ENCODE measurements at regions not wholly inside any gene's neighbourhood (a gene's known extent, or its start where the extent isn't known, plus 50 kb on each side); places are given as distances from the start of the nearest gene placed in this dataset.

DNA sequence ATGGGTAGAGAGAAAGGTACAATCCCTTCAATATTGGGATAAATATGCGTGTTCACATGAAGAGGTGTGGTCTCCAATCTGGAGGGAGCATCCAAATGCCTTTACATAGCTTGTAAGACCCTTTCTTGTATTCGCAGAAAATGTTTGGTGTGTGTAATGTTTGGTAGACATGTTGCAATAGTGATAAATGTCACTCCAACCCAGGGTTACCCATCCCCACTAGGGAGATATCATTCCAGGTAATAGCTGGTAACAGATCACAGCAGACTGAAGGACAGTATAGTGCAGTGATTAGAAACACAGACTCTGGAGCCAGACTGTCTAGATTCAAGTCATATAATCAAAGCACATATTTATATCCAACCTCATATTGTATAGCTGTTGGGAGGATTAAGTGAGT lies 733.6 kb upstream of the TBX3 start:
- ChIA-PET POLR2A (no interaction called here), CTCF (interaction anchor here in 1 of 2 donors (0.6 kb wide), 1 partner anchor 523 kb away, joined by 9 read pairs; no protein-coding TSS in a partner anchor)
- ATAC-seq (replicated peaks in 1 of 4) = no peak

DNA sequence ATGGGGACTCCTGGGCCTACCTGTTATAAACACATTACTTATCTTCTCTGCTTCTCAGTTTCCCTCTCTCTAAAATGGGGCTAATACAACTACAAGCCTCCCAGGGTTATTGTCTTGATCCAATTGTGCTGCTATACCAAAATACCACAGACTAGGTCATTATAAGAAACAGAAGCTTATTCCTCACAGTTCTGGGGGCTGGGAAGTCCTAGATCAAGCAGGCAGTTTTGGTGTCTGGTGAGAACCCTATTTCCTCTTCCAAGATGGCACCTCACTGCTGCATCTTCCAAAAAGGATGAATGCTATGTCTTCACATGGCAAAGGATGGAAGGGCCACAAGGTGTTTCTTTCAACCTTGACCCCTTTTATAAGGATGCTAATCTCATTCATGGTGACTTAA lies 732.9 kb upstream of the TBX3 start:
- ChIA-PET POLR2A (no interaction called here), CTCF (interaction anchor here in 1 of 2 donors (0.6 kb wide), 1 partner anchor 15 kb away, joined by 6 read pairs; no protein-coding TSS in a partner anchor)
- DNase-seq (no peak), ATAC-seq (replicated peaks in 1 of 4) (no peak)
- Mint-ChIP-seq H3K36me3 (no peaks in the 10 kb centered on the region), H3K27ac (no peak overlapping the region), H3K9me3 (peaks cover 4 to 14% (median 10%) of the 10 kb centered on the region in 3 donors), H3K4me3 (no peak overlapping the region), H3K4me1 (no peaks in the 10 kb centered on the region), H3K27me3 (no peaks in the 10 kb centered on the region)
- no peaks in the 10 kb centered on the region for H3K4me1 ChIP-seq (ENCODE audit: control insufficient read depth in 1 of 2, extremely low read depth in 1 of 2, insufficient read depth in 2 of 2, low read length in 2 of 2)
- no peaks in the 10 kb centered on the region for H3K9me3 ChIP-seq
- no peaks in the 10 kb centered on the region for H3K27me3 ChIP-seq (replicated peaks in 1 of 2; ENCODE audit: control insufficient read depth in 2 of 2, extremely low read depth in 1 of 2, insufficient read depth in 2 of 2, low read length in 1 of 2)
- H3K36me3 ChIP-seq (ENCODE audit: control insufficient read depth in 2 of 2, extremely low read depth in 1 of 2, insufficient read depth in 1 of 2, low read length in 1 of 2) = no peaks in the 10 kb centered on the region
- H3K27ac ChIP-seq (ENCODE audit: low read length) = no peak overlapping the region
- no peak overlapping the region for H3K4me3 ChIP-seq (ENCODE audit: control insufficient read depth in 1 of 2, extremely low read depth in 1 of 2, low read length in 1 of 2)

More for the DNA sequence above, 733.6 kb upstream of the TBX3 start:
- Histone ChIP-seq H3K9me3 (no peaks in the 10 kb centered on the region), H3K36me3 (ENCODE audit: control insufficient read depth in 2 of 2, extremely low read depth in 1 of 2, insufficient read depth in 1 of 2, low read length in 1 of 2) (no peaks in the 10 kb centered on the region), H3K27me3 (replicated peaks in 1 of 2; ENCODE audit: control insufficient read depth in 2 of 2, extremely low read depth in 1 of 2, insufficient read depth in 2 of 2, low read length in 1 of 2) (no peaks in the 10 kb centered on the region), H3K4me1 (ENCODE audit: control insufficient read depth in 1 of 2, extremely low read depth in 1 of 2, insufficient read depth in 2 of 2, low read length in 2 of 2) (no peaks in the 10 kb centered on the region), H3K27ac (ENCODE audit: low read length) (no peak overlapping the region), H3K4me3 (ENCODE audit: control insufficient read depth in 1 of 2, extremely low read depth in 1 of 2, low read length in 1 of 2) (no peak overlapping the region)
- Mint-ChIP-seq H3K27ac (no peak overlapping the region), H3K4me1 (no peaks in the 10 kb centered on the region), H3K27me3 (no peaks in the 10 kb centered on the region), H3K9me3 (peaks cover 0 to 14% (median 10%) of the 10 kb centered on the region in 3 donors), H3K36me3 (no peaks in the 10 kb centered on the region), H3K4me3 (no peak overlapping the region)
- DNase-seq = no peak
- no CpG with 5 or more reads among the region's 2 CpGs for WGBS (ENCODE audit: insufficient coverage)

DNA sequence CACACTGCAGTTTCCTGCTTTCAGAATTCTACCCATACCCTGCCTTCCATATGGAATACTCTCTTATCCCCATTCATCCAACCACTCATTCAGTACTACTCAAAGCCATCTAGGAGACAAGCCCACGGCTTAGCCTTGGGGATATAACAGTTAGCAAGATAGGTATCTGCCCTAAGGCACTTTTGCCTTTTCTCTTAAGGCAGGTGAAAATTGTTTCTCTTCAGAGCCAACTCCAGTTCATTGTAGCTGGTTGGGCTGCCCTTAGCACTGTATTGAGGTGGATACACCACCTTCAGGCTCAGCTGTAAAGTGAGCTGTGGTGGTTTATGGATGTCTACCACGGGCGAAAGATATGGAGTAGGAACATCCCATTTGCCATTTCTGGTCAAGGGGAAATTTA lies 729.7 kb upstream of the TBX3 start:
- Mint-ChIP-seq H3K36me3 (no peaks in the 10 kb centered on the region), H3K4me1 (no peaks in the 10 kb centered on the region), H3K9me3 (peaks cover 4 to 17% (median 11%) of the 10 kb centered on the region in 3 donors), H3K27me3 (peaks cover 2 to 3% of the 10 kb centered on the region in 2 donors), H3K4me3 (no peak overlapping the region), H3K27ac (no peak overlapping the region)
- DNase-seq (no peak), ATAC-seq (replicated peaks in 1 of 4) (no peak)
- ChIA-PET POLR2A (no interaction called here), CTCF (no interaction called here)
- Histone ChIP-seq H3K27me3 (replicated peaks in 1 of 2; ENCODE audit: control insufficient read depth in 2 of 2, extremely low read depth in 1 of 2, insufficient read depth in 2 of 2, low read length in 1 of 2) (no peaks in the 10 kb centered on the region), H3K4me3 (ENCODE audit: control insufficient read depth in 1 of 2, extremely low read depth in 1 of 2, low read length in 1 of 2) (no peak overlapping the region), H3K27ac (ENCODE audit: low read length) (no peak overlapping the region), H3K36me3 (ENCODE audit: control insufficient read depth in 2 of 2, extremely low read depth in 1 of 2, insufficient read depth in 1 of 2, low read length in 1 of 2) (no peaks in the 10 kb centered on the region), H3K4me1 (ENCODE audit: control insufficient read depth in 1 of 2, extremely low read depth in 1 of 2, insufficient read depth in 2 of 2, low read length in 2 of 2) (no peaks in the 10 kb centered on the region), H3K9me3 (no peaks in the 10 kb centered on the region)
- WGBS (ENCODE audit: insufficient coverage) = no CpG with 5 or more reads among the region's 3 CpGs

DNA sequence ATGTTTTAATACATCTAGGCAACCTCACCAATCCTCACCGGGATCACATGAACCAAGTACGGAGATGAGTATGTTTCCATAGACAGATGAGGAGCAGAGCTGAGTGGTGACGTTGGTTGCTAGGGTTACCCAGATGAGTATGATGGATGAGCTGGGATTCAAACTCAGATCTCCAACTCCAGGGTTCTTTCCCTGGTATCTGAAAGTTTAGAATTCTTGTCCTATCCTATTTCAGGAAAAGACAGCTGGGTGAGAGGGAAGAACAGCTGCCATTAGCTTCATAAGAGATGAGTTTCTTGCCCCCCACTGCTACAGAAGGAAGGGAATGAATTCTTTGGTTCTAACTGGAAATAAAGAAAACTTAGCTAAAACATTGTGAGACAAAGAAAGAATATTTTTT lies 728.9 kb upstream of the TBX3 start:
- Histone ChIP-seq H3K4me3 (ENCODE audit: control insufficient read depth in 1 of 2, extremely low read depth in 1 of 2, low read length in 1 of 2) (no peak overlapping the region), H3K9me3 (no peaks in the 10 kb centered on the region), H3K27me3 (replicated peaks in 1 of 2; ENCODE audit: control insufficient read depth in 2 of 2, extremely low read depth in 1 of 2, insufficient read depth in 2 of 2, low read length in 1 of 2) (no peaks in the 10 kb centered on the region), H3K27ac (ENCODE audit: low read length) (no peak overlapping the region), H3K4me1 (ENCODE audit: control insufficient read depth in 1 of 2, extremely low read depth in 1 of 2, insufficient read depth in 2 of 2, low read length in 2 of 2) (no peaks in the 10 kb centered on the region), H3K36me3 (ENCODE audit: control insufficient read depth in 2 of 2, extremely low read depth in 1 of 2, insufficient read depth in 1 of 2, low read length in 1 of 2) (no peaks in the 10 kb centered on the region)
- H3K4me1 Mint-ChIP-seq = no peaks in the 10 kb centered on the region
- H3K27ac Mint-ChIP-seq = no peak overlapping the region
- H3K9me3 Mint-ChIP-seq = peaks cover 4 to 17% (median 11%) of the 10 kb centered on the region in 3 donors
- no peak overlapping the region for H3K4me3 Mint-ChIP-seq
- DNase-seq = no peak
- ATAC-seq (replicated peaks in 1 of 4) = no peak
- H3K36me3 Mint-ChIP-seq = no peaks in the 10 kb centered on the region
- POLR2A ChIA-PET = no interaction called here
- WGBS (ENCODE audit: insufficient coverage) = no CpG with 5 or more reads among the region's 3 CpGs
- CTCF ChIA-PET = no interaction called here
- H3K27me3 Mint-ChIP-seq = peaks cover 2 to 3% of the 10 kb centered on the region in 2 donors

DNA sequence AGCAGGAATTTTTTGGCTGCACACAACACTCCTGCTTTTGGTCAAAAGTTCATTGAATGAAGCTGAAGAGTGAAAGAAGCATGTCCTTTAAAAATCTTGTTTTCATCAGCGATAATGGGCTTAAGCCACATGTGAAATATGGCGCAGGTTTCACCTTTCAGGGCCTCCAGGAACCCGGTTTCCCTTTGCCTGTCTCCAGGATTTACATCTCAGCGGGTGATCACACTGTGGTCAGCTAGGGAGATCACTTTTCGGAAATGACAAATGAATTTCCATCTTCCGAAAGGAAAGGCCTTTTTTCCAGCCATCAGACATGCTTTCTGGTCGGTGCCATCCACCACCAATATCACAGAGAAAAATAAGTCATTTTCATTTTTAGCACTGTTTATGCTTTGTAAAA lies 727.1 kb upstream of the TBX3 start:
- 48% methylated on average over 4 of the region's 7 CpGs for WGBS (ENCODE audit: insufficient coverage)
- Mint-ChIP-seq H3K36me3 (no peaks in the 10 kb centered on the region), H3K4me3 (no peak overlapping the region), H3K27me3 (peaks cover 2 to 3% of the 10 kb centered on the region in 2 donors), H3K4me1 (no peaks in the 10 kb centered on the region), H3K9me3 (peaks cover 4 to 11% (median 6%) of the 10 kb centered on the region in 3 donors), H3K27ac (no peak overlapping the region)
- Histone ChIP-seq H3K4me3 (ENCODE audit: control insufficient read depth in 1 of 2, extremely low read depth in 1 of 2, low read length in 1 of 2) (no peak overlapping the region), H3K9me3 (no peaks in the 10 kb centered on the region), H3K27ac (ENCODE audit: low read length) (no peak overlapping the region), H3K27me3 (replicated peaks in 1 of 2; ENCODE audit: control insufficient read depth in 2 of 2, extremely low read depth in 1 of 2, insufficient read depth in 2 of 2, low read length in 1 of 2) (no peaks in the 10 kb centered on the region), H3K36me3 (ENCODE audit: control insufficient read depth in 2 of 2, extremely low read depth in 1 of 2, insufficient read depth in 1 of 2, low read length in 1 of 2) (no peaks in the 10 kb centered on the region), H3K4me1 (ENCODE audit: control insufficient read depth in 1 of 2, extremely low read depth in 1 of 2, insufficient read depth in 2 of 2, low read length in 2 of 2) (no peaks in the 10 kb centered on the region)
- ChIA-PET CTCF (no interaction called here), POLR2A (no interaction called here)
- no peak for DNase-seq
- ATAC-seq (replicated peaks in 1 of 4) = no peak

DNA sequence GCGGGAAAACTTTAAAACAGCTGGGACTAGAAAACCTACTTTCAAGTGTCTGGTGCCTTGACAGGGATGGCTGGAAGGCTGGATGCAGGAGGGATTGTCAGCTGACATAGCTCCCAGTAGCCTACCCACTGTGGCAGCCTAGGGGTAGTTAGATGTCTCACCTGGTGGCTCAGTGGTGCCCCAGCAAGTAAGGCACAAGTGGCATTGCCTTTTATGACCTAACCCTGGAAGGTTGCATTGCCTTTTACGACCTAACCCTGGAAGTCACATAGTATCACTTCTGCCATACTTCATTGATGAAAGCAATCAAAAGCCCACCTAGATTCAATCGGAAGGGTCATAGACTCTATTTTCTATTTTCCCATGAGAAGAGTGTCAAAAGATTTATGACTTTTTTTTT lies 724.7 kb upstream of the TBX3 start:
- H3K27ac Mint-ChIP-seq = no peak overlapping the region
- ATAC-seq (replicated peaks in 1 of 4) (no peak), DNase-seq (no peak)
- ChIA-PET CTCF (no interaction called here), POLR2A (no interaction called here)
- peaks cover 4 to 7% (median 6%) of the 10 kb centered on the region in 3 donors for H3K9me3 Mint-ChIP-seq
- no peaks in the 10 kb centered on the region for H3K4me1 Mint-ChIP-seq
- Histone ChIP-seq H3K9me3 (no peaks in the 10 kb centered on the region), H3K27ac (ENCODE audit: low read length) (no peak overlapping the region), H3K27me3 (replicated peaks in 1 of 2; ENCODE audit: control insufficient read depth in 2 of 2, extremely low read depth in 1 of 2, insufficient read depth in 2 of 2, low read length in 1 of 2) (no peaks in the 10 kb centered on the region), H3K4me1 (ENCODE audit: control insufficient read depth in 1 of 2, extremely low read depth in 1 of 2, insufficient read depth in 2 of 2, low read length in 2 of 2) (no peaks in the 10 kb centered on the region), H3K4me3 (ENCODE audit: control insufficient read depth in 1 of 2, extremely low read depth in 1 of 2, low read length in 1 of 2) (no peak overlapping the region), H3K36me3 (ENCODE audit: control insufficient read depth in 2 of 2, extremely low read depth in 1 of 2, insufficient read depth in 1 of 2, low read length in 1 of 2) (no peaks in the 10 kb centered on the region)
- H3K4me3 Mint-ChIP-seq = no peak overlapping the region
- peaks cover 2 to 3% of the 10 kb centered on the region in 2 donors for H3K27me3 Mint-ChIP-seq
- no CpG with 5 or more reads among the region's 3 CpGs for WGBS (ENCODE audit: insufficient coverage)
- H3K36me3 Mint-ChIP-seq = no peaks in the 10 kb centered on the region

DNA sequence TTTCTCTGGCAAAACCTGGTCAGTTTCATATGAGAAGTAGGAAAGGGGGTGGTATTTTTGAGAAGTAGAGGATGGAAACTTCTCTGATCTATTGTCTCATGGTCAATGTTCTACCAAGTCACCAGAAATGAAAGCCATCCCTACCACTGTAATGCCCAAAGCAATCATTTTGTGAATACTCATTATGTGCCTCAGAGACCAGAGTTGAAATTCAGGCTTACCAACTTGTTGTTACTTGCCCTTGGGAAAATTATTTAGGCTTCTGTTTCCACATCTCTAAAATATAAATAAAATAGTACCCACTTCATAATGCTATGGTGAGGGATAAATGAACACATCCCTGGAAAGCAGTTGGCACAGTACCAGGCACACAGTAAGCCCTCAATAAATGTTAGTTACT lies 723.7 kb upstream of the TBX3 start:
- CTCF ChIA-PET = no interaction called here

More for the DNA sequence above, 723.7 kb upstream of the TBX3 start:
- H3K9me3 Mint-ChIP-seq = peaks cover 4 to 11% (median 6%) of the 10 kb centered on the region in 3 donors
- DNase-seq (no peak), ATAC-seq (replicated peaks in 1 of 4) (no peak)
- no peak overlapping the region for H3K4me3 ChIP-seq (ENCODE audit: control insufficient read depth in 1 of 2, extremely low read depth in 1 of 2, low read length in 1 of 2)
- no peaks in the 10 kb centered on the region for H3K4me1 ChIP-seq (ENCODE audit: control insufficient read depth in 1 of 2, extremely low read depth in 1 of 2, insufficient read depth in 2 of 2, low read length in 2 of 2)
- no peak overlapping the region for H3K4me3 Mint-ChIP-seq
- no peaks in the 10 kb centered on the region for H3K36me3 Mint-ChIP-seq
- peaks cover 2 to 3% of the 10 kb centered on the region in 2 donors for H3K27me3 Mint-ChIP-seq
- no peaks in the 10 kb centered on the region for H3K9me3 ChIP-seq
- H3K27ac ChIP-seq (ENCODE audit: low read length) = no peak overlapping the region
- H3K27me3 ChIP-seq (replicated peaks in 1 of 2; ENCODE audit: control insufficient read depth in 2 of 2, extremely low read depth in 1 of 2, insufficient read depth in 2 of 2, low read length in 1 of 2) = no peaks in the 10 kb centered on the region
- H3K4me1 Mint-ChIP-seq = no peaks in the 10 kb centered on the region
- POLR2A ChIA-PET = no interaction called here
- H3K36me3 ChIP-seq (ENCODE audit: control insufficient read depth in 2 of 2, extremely low read depth in 1 of 2, insufficient read depth in 1 of 2, low read length in 1 of 2) = no peaks in the 10 kb centered on the region
- H3K27ac Mint-ChIP-seq = no peak overlapping the region
